ENCODE measurements at regions not wholly inside any gene's neighbourhood (a gene's known extent, or its start where the extent isn't known, plus 50 kb on each side); places are given as distances from the start of the nearest gene placed in this dataset.
"Not testable (repeated sequence)": the region's sequence is repeated elsewhere in the genome, so short reads cannot be mapped to it uniquely, and the experiment has no call there.

- Histone ChIP-seq H3K27me3 (replicated peaks; ENCODE audit: insufficient read depth) (no peaks in the 10 kb centered on the region), H2AFZ (no peak overlapping the region), H3K9ac (no peak overlapping the region), H3K4me1 (ENCODE audit: insufficient read depth) (no peaks in the 10 kb centered on the region), H3K79me2 (ENCODE audit: insufficient read depth) (no peaks in the 10 kb centered on the region), H4K20me1 (ENCODE audit: insufficient read depth) (no peaks in the 10 kb centered on the region), H3K27ac (no peak overlapping the region), H3K4me3 (no peak overlapping the region), H3K9me2 (ENCODE audit: insufficient read depth) (no peaks in the 10 kb centered on the region), H3K4me2 (ENCODE audit: unreplicated experiment) (no peak overlapping the region), H3F3A (ENCODE audit: insufficient read depth) (no peaks in the 10 kb centered on the region; the same call in 1 of the 2 replicates), H3K9me3 (ENCODE audit: low read depth) (no peaks in the 10 kb centered on the region), H3K36me3 (ENCODE audit: low read depth) (no peaks in the 10 kb centered on the region)
- no peak for DNase-seq
- in situ Hi-C loops (cut with MboI), result no loop called here
- TF ChIP-seq EZH2phosphoT487 (IDR thresholded peaks at IDR 0.05; ENCODE audit: insufficient read depth, low read depth) (no peak), EZH2 (IDR thresholded peaks at IDR 0.05; ENCODE audit: insufficient read depth, poor library complexity, severe bottlenecking) (no peak)
- WGBS, 2 experiments (ENCODE audit: low coverage in 1 of 2, low lambda C conversion rate in 2 of 2, missing lambda C conversion rate in 2 of 2), result 80 to 89% methylated on average over 3 of the region's 3 CpGs
These were observed 118.7 kb downstream of the ZNF365 start for GRCh38 chr10:62492870-62493180.

- Histone ChIP-seq H3K4me3 (no peak overlapping the region), H3F3A (ENCODE audit: insufficient read depth) (peaks cover 7% of the 10 kb centered on the region), H3K9me3 (ENCODE audit: low read depth) (no peaks in the 10 kb centered on the region), H3K4me1 (ENCODE audit: insufficient read depth) (peaks cover 4% of the 10 kb centered on the region; the same call in 1 of the 2 replicates), H3K4me2 (ENCODE audit: unreplicated experiment) (no peak overlapping the region), H3K27ac (no peak overlapping the region), H4K20me1 (ENCODE audit: insufficient read depth) (no peaks in the 10 kb centered on the region), H3K79me2 (ENCODE audit: insufficient read depth) (no peaks in the 10 kb centered on the region), H3K9me2 (ENCODE audit: insufficient read depth) (no peaks in the 10 kb centered on the region), H3K36me3 (ENCODE audit: low read depth) (no peaks in the 10 kb centered on the region), H3K9ac (no peak overlapping the region), H3K27me3 (replicated peaks; ENCODE audit: insufficient read depth) (no peaks in the 10 kb centered on the region), H2AFZ (no peak overlapping the region)
- DNase-seq, result no peak
- in situ Hi-C loops (cut with MboI), result no loop called here
- WGBS, 2 experiments (ENCODE audit: low coverage in 1 of 2, low lambda C conversion rate in 2 of 2, missing lambda C conversion rate in 2 of 2), result 62 to 63% methylated on average over 3 of the region's 3 CpGs
- no peak for TF ChIP-seq EZH2 (IDR thresholded peaks at IDR 0.05; ENCODE audit: insufficient read depth, poor library complexity, severe bottlenecking)
- TF ChIP-seq EZH2phosphoT487 (IDR thresholded peaks at IDR 0.05; ENCODE audit: insufficient read depth, low read depth), result no peak
These were observed 122.8 kb downstream of the ZNF365 start for GRCh38 chr10:62496925-62497324.

GRCh38 chr10:62498271-62498670 lies 124.1 kb downstream of the ZNF365 start:
- WGBS, 2 experiments (ENCODE audit: low coverage in 1 of 2, low lambda C conversion rate in 2 of 2, missing lambda C conversion rate in 2 of 2), result 65 to 72% methylated on average over 3 of the region's 3 CpGs
- Histone ChIP-seq H3K36me3 (ENCODE audit: low read depth) (no peaks in the 10 kb centered on the region), H3K9ac (no peak overlapping the region), H3K4me1 (ENCODE audit: insufficient read depth) (peaks cover 5% of the 10 kb centered on the region; the same call in 1 of the 2 replicates), H3K4me3 (no peak overlapping the region), H4K20me1 (ENCODE audit: insufficient read depth) (no peaks in the 10 kb centered on the region), H3F3A (ENCODE audit: insufficient read depth) (peaks cover 8% of the 10 kb centered on the region), H3K9me3 (ENCODE audit: low read depth) (no peaks in the 10 kb centered on the region), H3K79me2 (ENCODE audit: insufficient read depth) (no peaks in the 10 kb centered on the region), H3K27ac (no peak overlapping the region), H2AFZ (no peak overlapping the region), H3K27me3 (replicated peaks; ENCODE audit: insufficient read depth) (no peaks in the 10 kb centered on the region), H3K4me2 (ENCODE audit: unreplicated experiment) (no peak overlapping the region), H3K9me2 (ENCODE audit: insufficient read depth) (no peaks in the 10 kb centered on the region)
- in situ Hi-C loops (cut with MboI), result no loop called here
- DNase-seq, result no peak
- TF ChIP-seq EZH2 (IDR thresholded peaks at IDR 0.05; ENCODE audit: insufficient read depth, poor library complexity, severe bottlenecking), result no peak
- TF ChIP-seq EZH2phosphoT487 (IDR thresholded peaks at IDR 0.05; ENCODE audit: insufficient read depth, low read depth), result no peak

GRCh38 chr10:62500116-62500515 lies 125.9 kb downstream of the ZNF365 start:
- H3K27me3 ChIP-seq (replicated peaks; ENCODE audit: insufficient read depth); H3K9me2 ChIP-seq (ENCODE audit: insufficient read depth); H3K9ac ChIP-seq; H3K4me1 ChIP-seq (ENCODE audit: insufficient read depth); H3F3A ChIP-seq (ENCODE audit: insufficient read depth); H4K20me1 ChIP-seq (ENCODE audit: insufficient read depth); H3K4me3 ChIP-seq; H3K79me2 ChIP-seq (ENCODE audit: insufficient read depth); H3K36me3 ChIP-seq (ENCODE audit: low read depth); H3K4me2 ChIP-seq (ENCODE audit: unreplicated experiment); H3K27ac ChIP-seq; H3K9me3 ChIP-seq (ENCODE audit: low read depth); H2AFZ ChIP-seq; in situ Hi-C loops (cut with MboI); DNase-seq: not testable (repeated sequence)
- 69 to 95% methylated on average over 3 to 4 of the region's 5 CpGs for WGBS, 2 experiments (ENCODE audit: low coverage in 1 of 2, low lambda C conversion rate in 2 of 2, missing lambda C conversion rate in 2 of 2)

GRCh38 chr10:62501547-62501946 lies 127.4 kb downstream of the ZNF365 start:
- no peaks in the 10 kb centered on the region for H3K9me2 ChIP-seq (ENCODE audit: insufficient read depth)
- no peaks in the 10 kb centered on the region for H3K27me3 ChIP-seq (replicated peaks; ENCODE audit: insufficient read depth)
- H3F3A ChIP-seq (ENCODE audit: insufficient read depth), result peaks cover 8% of the 10 kb centered on the region
- peaks cover 5% of the 10 kb centered on the region; the same call in 1 of the 2 replicates for H3K4me1 ChIP-seq (ENCODE audit: insufficient read depth)
- H3K9me3 ChIP-seq (ENCODE audit: low read depth), result no peaks in the 10 kb centered on the region
- no peaks in the 10 kb centered on the region for H3K36me3 ChIP-seq (ENCODE audit: low read depth)
- no peak overlapping the region for H3K4me2 ChIP-seq (ENCODE audit: unreplicated experiment)
- H3K79me2 ChIP-seq (ENCODE audit: insufficient read depth), result no peaks in the 10 kb centered on the region
- H2AFZ ChIP-seq, result no peak overlapping the region
- no peak overlapping the region for H3K9ac ChIP-seq
- in situ Hi-C loops (cut with MboI), result no loop called here
- TF ChIP-seq EZH2phosphoT487 (IDR thresholded peaks at IDR 0.05; ENCODE audit: insufficient read depth, low read depth), result no peak
- TF ChIP-seq EZH2 (IDR thresholded peaks at IDR 0.05; ENCODE audit: insufficient read depth, poor library complexity, severe bottlenecking), result no peak
- no peak overlapping the region for H3K4me3 ChIP-seq
- no peak overlapping the region for H3K27ac ChIP-seq
- 65 to 72% methylated on average over 1 of the region's 1 CpG for WGBS, 2 experiments (ENCODE audit: low coverage in 1 of 2, low lambda C conversion rate in 2 of 2, missing lambda C conversion rate in 2 of 2)
- DNase-seq, result peak; percentile 69
- H4K20me1 ChIP-seq (ENCODE audit: insufficient read depth), result no peaks in the 10 kb centered on the region

Data from GM23248 (cell line).